GM13977 (cell line): ENCODE measurements at regions not wholly inside any gene's neighbourhood (a gene's known extent, or its start where the extent isn't known, plus 50 kb on each side); places are given as distances from the start of the nearest gene placed in this dataset.

Source experiments
- DNase-seq: peaks from one replicate; pipeline ENCODE4 v3.0.0; 2012; ENCODE audit warnings: low spot score
- in situ Hi-C: fragments of 300-500 bp; cut with MboI; formaldehyde crosslinking; loops from one replicate; pipeline ENCODE4 v1.12.0; 2022; ENCODE audit warnings: low sequenced_read_pairs, low pct_unique_long_range_greater_than_20kb, mixed read lengths, inconsistent platforms; ENCODE audit not compliant: unreplicated experiment
- TF ChIP-seq, protein P1 (sequence below): IDR thresholded peaks from 2 replicates; pipeline ENCODE4 v1.5.1; 2012; ENCODE audit warnings: mild to moderate bottlenecking, control low read depth; ENCODE audit not compliant: insufficient read depth; ENCODE audit errors: extremely low read depth, missing control alignments

DNA sequence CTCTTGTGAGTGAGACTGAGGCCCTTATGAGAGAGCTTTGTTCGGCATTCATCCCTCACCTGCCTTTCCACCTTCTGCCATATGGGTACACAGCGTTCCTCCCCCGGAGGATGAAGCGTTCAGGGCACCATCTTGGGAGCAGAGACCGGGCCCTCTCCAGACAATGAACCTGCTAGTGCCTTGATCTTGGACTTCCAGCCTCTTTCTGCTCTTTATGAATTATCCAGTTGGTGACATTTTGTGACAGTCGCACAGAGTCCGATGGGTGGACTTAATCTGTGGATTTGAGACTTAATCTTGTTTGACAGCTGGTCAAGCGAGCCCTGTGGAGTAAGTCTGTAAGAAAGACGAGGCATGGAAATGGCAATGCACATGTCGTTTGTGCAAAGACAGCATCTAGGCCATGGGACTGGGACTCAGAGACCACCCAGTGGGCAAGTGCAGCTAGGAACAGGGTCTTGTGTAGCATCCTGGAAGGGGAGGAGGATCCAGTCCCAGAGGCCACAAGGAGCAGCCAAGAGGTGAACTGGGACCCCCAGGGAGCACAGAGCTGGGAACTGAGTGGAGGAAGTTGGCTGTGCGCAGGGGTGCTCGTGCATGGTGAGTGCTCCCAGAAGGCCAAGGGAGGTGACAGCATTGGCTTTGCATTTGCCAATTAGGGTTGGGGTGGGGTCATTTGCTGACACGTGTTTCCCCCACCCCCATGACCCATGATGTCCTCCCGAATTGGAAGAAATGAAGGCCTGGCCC is 69.5 kb upstream of the HDAC4 start:
- DNase-seq = no peak

DNA sequence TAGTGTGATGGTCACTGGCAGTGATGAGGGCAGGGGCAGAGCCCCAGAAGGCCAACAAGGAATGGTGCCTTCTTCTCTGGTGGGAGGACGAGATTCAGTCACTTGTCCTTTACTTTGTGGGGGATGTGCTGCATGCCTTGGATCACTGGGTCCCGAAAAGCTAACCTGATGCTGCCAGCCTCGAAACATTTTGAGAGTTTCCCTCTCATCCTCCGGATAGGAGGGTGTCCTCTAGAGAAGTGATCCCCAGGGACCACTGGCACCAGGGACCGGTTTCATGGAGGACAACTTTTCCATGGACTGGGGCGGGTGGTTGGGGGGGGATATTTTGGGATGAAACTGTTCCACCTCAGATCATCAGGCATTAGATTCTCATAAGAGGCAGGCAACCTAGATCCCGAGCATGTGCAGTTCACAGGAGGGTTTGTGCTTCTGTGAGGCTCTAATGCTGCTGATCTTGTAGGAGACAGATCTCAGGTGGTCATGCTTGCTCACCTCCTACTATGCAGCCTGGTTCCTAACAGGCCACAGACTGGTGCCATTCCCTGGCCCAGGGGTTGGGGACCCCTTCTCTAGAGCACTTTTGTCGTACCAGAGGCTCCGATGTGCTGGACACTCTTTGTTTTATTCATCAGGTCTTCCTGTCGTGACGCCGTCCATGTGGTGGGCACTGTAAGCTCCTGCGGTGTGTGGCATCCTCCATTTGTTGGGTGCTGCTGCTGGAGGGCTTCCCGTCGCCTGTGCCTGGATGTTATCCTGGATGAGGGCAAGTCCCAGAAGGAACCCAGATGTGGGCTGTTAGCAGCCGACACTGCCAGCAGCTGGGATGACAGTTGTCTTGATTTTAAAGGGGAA is 68.5 kb upstream of the HDAC4 start:
- TF ChIP-seq, protein P1, sequence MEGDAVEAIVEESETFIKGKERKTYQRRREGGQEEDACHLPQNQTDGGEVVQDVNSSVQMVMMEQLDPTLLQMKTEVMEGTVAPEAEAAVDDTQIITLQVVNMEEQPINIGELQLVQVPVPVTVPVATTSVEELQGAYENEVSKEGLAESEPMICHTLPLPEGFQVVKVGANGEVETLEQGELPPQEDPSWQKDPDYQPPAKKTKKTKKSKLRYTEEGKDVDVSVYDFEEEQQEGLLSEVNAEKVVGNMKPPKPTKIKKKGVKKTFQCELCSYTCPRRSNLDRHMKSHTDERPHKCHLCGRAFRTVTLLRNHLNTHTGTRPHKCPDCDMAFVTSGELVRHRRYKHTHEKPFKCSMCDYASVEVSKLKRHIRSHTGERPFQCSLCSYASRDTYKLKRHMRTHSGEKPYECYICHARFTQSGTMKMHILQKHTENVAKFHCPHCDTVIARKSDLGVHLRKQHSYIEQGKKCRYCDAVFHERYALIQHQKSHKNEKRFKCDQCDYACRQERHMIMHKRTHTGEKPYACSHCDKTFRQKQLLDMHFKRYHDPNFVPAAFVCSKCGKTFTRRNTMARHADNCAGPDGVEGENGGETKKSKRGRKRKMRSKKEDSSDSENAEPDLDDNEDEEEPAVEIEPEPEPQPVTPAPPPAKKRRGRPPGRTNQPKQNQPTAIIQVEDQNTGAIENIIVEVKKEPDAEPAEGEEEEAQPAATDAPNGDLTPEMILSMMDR = no peak
- DNase-seq = no peak
- in situ Hi-C loops = no loop called here

More for the DNA sequence above, 69.5 kb upstream of the HDAC4 start:
- TF ChIP-seq, protein P1 = no peak
- in situ Hi-C loops = no loop called here

DNA sequence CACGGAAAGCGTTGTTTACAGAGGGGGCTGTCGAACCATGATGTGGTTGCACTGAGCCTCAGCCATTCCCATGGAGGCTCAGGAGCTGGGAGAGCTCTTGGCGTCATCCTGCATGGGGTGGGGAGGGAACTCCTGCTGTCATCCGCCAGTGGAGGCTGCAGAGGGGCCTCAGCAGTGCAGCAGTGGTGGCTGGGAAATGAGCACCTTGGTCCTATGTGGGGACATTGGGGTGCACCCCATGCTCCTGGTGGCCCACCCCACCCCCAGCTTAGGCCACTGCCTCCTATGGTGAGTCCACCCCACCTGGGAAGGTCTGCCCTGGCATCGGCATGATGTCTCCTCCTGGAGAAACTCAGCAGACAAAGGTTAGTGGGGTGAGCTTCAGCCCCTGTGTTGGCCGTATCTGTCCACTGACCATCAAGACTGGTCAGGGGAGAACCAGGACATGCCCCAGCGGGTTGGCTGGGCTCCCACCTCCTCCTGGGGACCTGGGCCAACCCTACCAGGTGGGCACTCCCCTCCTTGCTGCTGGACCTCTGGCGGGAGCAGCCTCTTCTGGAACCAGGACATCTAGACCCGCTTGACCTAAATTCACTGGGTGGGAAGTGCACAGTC is 67.8 kb upstream of the HDAC4 start:
- DNase-seq = no peak
- TF ChIP-seq, protein P1 = no peak
- in situ Hi-C loops = no loop called here

DNA sequence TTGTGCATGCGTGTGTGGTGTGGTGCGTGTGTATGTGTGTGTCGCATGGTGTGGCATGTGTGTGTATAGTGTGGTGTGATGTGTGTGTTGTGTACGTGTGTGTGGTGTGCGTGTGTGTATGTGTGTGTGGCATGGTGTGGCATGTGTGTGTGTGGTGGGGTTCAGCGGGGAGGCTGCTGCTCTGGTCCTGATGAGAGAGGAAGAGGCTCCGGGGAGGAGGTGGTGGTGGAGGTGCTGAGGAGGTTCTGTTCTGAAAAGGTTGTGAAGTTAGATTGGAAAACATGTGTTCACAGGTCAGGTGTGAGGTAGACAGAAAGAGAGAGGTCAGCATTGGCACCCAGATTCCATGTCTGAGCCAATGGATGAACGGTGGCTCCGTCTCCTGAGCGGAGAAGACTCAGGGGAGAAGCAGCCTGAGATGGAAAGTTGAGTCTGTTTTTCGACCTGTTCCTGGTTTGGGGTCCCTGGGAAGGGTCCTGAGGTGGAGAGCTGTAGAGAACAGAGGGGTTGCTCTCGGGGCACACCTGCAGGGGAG is 67.2 kb upstream of the HDAC4 start:
- no peak for DNase-seq
- TF ChIP-seq, protein P1 = no peak
- in situ Hi-C loops = no loop called here

DNA sequence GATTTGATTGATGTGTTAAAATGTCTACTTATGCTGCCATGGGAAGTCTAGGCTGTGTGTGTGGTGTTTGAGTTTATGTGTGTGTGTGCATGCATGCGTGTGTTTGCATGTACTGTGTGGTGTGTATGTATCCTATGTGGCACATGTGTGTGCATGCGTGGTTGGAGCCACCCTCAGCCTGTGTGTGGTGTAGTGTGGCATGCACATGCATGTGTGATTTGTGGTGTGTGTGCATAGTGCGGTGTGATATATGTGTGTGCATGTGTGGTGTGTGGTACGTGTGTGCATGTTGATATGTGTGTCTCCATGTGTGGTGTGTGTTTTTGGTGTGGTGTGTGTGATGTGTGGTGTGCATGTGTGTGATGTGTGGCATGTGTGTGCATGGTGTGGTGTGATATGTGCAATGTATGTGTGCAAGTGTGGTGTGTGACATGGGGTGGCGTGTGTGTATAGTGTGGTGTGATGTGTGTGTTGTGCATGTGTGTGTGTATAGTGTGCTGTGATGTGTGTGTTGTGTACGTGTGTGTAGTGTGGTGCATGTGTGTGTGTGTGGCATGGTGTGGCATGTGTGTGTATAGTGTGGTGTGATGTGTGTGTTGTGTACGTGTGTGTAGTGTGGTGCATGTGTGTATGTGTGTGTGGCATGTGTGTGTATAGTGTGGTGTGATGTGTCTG is 66.6 kb upstream of the HDAC4 start:
- TF ChIP-seq, protein P1 = no peak
- in situ Hi-C loops = no loop called here
- DNase-seq = no peak

DNA sequence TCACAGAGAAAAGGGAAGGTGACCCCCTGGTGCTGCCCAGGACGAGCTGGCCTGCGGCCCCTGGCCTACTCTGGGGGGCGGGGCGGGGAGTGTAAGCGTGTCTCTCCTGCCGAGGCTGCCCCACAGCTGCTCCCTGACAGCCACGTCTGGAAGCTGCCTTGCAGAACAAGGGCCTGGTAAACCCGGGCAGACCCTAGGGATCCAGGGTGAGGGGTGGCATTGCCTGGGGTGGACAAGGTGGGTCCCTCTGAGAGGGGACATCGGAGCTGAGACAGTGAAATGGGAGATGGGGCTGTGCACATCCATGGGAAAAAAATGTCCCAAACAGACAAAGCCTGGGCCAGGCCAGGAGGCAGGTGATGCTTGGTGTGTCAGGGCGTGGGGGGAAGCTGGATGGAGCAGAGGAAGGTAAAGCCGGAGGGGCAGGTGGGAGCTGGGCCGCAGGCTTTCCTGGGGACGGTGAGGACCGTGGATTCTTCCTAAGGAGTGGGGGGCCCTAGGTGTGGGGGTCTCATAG is 66.0 kb upstream of the HDAC4 start:
- no peak for DNase-seq
- in situ Hi-C loops = no loop called here
- TF ChIP-seq, protein P1 = no peak
